H1 (cell line): ENCODE measurements at regions not wholly inside any gene's neighbourhood (a gene's known extent, or its start where the extent isn't known, plus 50 kb on each side); places are given as distances from the start of the nearest gene placed in this dataset.

Experiments used
- GABPA ChIP-seq: IDR thresholded peaks from 2 replicates; pipeline ENCODE4 v1.6.1; 2011; ENCODE audit warnings: mild to moderate bottlenecking, low read length, moderate library complexity, borderline replicate concordance; ENCODE audit not compliant: insufficient read depth
- HDAC2 ChIP-seq, 2 experiments: fragments of 300-600 bp in 1 of 2; sonication (generic) in 1 of 2; IDR thresholded peaks; 2 replicates each; pipeline ENCODE4 v1.6.1; 2011 to 2012; ENCODE audit warnings: low read depth in 2 of 2, low read length in 2 of 2, mild to moderate bottlenecking in 2 of 2, moderate library complexity in 2 of 2, borderline replicate concordance in 1 of 2, inconsistent platforms in 1 of 2
- YY1 ChIP-seq: IDR thresholded peaks from 2 replicates; pipeline ENCODE4 v1.6.1; 2011; ENCODE audit warnings: low read depth, mild to moderate bottlenecking, low read length
- TF ChIP-seq, protein P1 (sequence below), 3 experiments: IDR thresholded peaks; 1 replicate in 2 of 3; 2 replicates in 1 of 3; pipeline versions ENCODE4 v1.5.1 to v1.6.1; 2011; ENCODE audit warnings: low read length in 3 of 3, mild to moderate bottlenecking in 3 of 3, inconsistent platforms in 2 of 3, low read depth in 1 of 3, moderate library complexity in 1 of 3; ENCODE audit not compliant: insufficient read depth in 1 of 3; ENCODE audit errors: control extremely low read depth in 1 of 3

DNA sequence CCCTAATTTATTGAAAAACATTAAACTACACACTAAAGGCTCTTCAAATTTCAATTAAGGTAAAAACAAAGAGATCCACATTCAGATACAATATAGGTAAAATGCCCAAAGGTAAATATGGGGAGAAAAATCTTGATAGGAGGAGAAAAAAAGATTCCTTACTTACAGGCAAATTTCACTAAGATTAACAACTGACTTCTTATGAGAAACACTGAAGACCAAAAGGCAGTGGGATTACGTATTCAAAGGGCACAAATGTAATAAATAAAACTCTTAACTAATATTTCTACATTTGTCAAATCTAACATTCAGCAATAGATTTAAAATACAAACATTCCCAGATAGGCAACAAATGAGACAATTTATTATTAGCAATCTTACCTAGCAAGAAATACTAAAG, 829.3 kb downstream of the SH3BGRL start:
- TF ChIP-seq, protein P1, sequence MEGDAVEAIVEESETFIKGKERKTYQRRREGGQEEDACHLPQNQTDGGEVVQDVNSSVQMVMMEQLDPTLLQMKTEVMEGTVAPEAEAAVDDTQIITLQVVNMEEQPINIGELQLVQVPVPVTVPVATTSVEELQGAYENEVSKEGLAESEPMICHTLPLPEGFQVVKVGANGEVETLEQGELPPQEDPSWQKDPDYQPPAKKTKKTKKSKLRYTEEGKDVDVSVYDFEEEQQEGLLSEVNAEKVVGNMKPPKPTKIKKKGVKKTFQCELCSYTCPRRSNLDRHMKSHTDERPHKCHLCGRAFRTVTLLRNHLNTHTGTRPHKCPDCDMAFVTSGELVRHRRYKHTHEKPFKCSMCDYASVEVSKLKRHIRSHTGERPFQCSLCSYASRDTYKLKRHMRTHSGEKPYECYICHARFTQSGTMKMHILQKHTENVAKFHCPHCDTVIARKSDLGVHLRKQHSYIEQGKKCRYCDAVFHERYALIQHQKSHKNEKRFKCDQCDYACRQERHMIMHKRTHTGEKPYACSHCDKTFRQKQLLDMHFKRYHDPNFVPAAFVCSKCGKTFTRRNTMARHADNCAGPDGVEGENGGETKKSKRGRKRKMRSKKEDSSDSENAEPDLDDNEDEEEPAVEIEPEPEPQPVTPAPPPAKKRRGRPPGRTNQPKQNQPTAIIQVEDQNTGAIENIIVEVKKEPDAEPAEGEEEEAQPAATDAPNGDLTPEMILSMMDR (IDR thresholded peaks at IDR 0.05; ENCODE audit: control extremely low read depth in 1 of 3, insufficient read depth in 1 of 3, low read depth in 1 of 3, low read length in 3 of 3): no peak
- TF ChIP-seq HDAC2 (IDR thresholded peaks at IDR 0.05; ENCODE audit: borderline replicate concordance in 1 of 2, low read depth in 2 of 2, low read length in 2 of 2): no peak
- no peak for TF ChIP-seq YY1
- TF ChIP-seq GABPA: no peak
